Endodermal cell (in vitro differentiated cells): ENCODE measurements at regions not wholly inside any gene's neighbourhood (a gene's known extent, or its start where the extent isn't known, plus 50 kb on each side); places are given as distances from the start of the nearest gene placed in this dataset.

Experiments
- DNase-seq: peaks from one replicate; pipeline ENCODE4 v3.0.0-alpha.2; 2017
- H3K27ac ChIP-seq: 2 replicates; pipeline ENCODE4 v1.5.1; 2013; ENCODE audit warnings: mild to moderate bottlenecking, low read depth, low read length, moderate library complexity
- H3K27me3 ChIP-seq: 2 replicates; pipeline ENCODE4 v1.6.1; 2013; ENCODE audit warnings: mild to moderate bottlenecking, low read length, moderate library complexity; ENCODE audit not compliant: insufficient read depth, control insufficient read depth, poor library complexity, severe bottlenecking
- H3K36me3 ChIP-seq: 2 replicates; pipeline ENCODE4 v1.7.0; 2013; ENCODE audit warnings: mild to moderate bottlenecking, low read length, moderate library complexity; ENCODE audit not compliant: control insufficient read depth, insufficient read depth
- H3K4me1 ChIP-seq: one replicate; pipeline ENCODE4 v1.7.0; 2013; ENCODE audit warnings: low read length; ENCODE audit not compliant: control insufficient read depth, insufficient read depth
- H3K4me3 ChIP-seq: 2 replicates; pipeline ENCODE4 v1.5.1; 2013; ENCODE audit warnings: mild to moderate bottlenecking, low read length, moderate library complexity
- H3K9ac ChIP-seq: 2 replicates; pipeline ENCODE4 v1.6.1; 2013; ENCODE audit warnings: mild to moderate bottlenecking, low read length, moderate library complexity; ENCODE audit not compliant: poor library complexity, severe bottlenecking; ENCODE audit errors: extremely low read depth
- H3K9me3 ChIP-seq: 2 replicates; pipeline ENCODE4 v1.6.1; 2013; ENCODE audit warnings: mild to moderate bottlenecking, low read length, moderate library complexity; ENCODE audit not compliant: control insufficient read depth
- H3K27ac Mint-ChIP-seq: 2 replicates; pipeline ENCODE4 v1.8.0; 2020; ENCODE audit warnings: mixed read lengths
- H3K27me3 Mint-ChIP-seq: 2 replicates; pipeline ENCODE4 v1.8.0; 2021; ENCODE audit warnings: mild to moderate bottlenecking, mixed read lengths; ENCODE audit not compliant: insufficient read depth
- H3K36me3 Mint-ChIP-seq: 2 replicates; pipeline ENCODE4 v1.8.0; 2020; ENCODE audit warnings: low read depth, mixed read lengths
- H3K4me1 Mint-ChIP-seq: 2 replicates; pipeline ENCODE4 v1.8.0; 2020; ENCODE audit warnings: mixed read lengths
- H3K4me3 Mint-ChIP-seq: 2 replicates; pipeline ENCODE4 v1.8.0; 2020; ENCODE audit warnings: mild to moderate bottlenecking, moderate library complexity, mixed read lengths
- H3K9me3 Mint-ChIP-seq: 2 replicates; pipeline ENCODE4 v1.8.0; 2020; ENCODE audit warnings: mild to moderate bottlenecking, mixed read lengths
- CTCF ChIP-seq: fragments of 200-600 bp; sonication (generic); conservative IDR thresholded peaks from 2 replicates; pipeline ENCODE4 v1.5.0; 2021; ENCODE audit warnings: antibody characterized with exemption, mild to moderate bottlenecking
- WGBS, 2 experiments: methylation state at CpG; one replicate each; pipeline versions ENCODE4 v1.1.5 to v1.1.7; 2013; ENCODE audit warnings: missing lambda C conversion rate in 2 of 2, mixed read lengths in 1 of 2; ENCODE audit not compliant: insufficient coverage in 1 of 2, insufficient read length in 1 of 2; 5-methylcytosine and 5-hydroxymethylcytosine counted together

DNA sequence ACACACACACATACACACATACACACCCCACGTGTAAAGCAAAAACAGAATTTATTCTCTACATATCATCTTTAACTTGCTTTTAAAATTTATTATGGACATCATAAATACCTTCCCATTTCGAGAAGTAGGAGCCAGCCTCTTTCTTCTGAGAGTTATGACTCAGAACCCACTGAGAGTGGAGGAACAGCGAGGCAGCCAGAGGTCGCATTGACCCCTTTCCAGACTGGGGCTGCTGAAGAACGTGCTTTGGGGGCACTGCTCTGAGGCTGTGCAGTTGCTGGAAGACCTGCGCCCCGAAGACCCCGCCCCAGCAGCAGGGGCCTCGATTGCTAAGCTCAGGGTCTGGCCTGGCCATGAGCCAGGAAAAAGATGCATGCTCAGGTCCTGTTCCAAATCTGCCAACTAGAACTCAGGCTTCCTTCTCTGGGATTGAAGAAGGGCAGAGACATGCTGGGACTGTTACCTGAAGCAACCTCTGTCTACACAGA is 133.8 kb upstream of the TWIST2 start:
- H3K27ac Mint-ChIP-seq: no peak overlapping the region
- no peak for TF ChIP-seq CTCF

GRCh38 chr2:238716171-238716570 is 131.7 kb upstream of the TWIST2 start:
- no peaks in the 10 kb centered on the region for H3K9me3 Mint-ChIP-seq
- H3K36me3 Mint-ChIP-seq: no peaks in the 10 kb centered on the region
- no peak overlapping the region for H3K4me3 Mint-ChIP-seq
- Histone ChIP-seq H3K9me3 (no peaks in the 10 kb centered on the region), H3K27ac (no peak overlapping the region), H3K4me3 (no peak overlapping the region), H3K9ac (no peak overlapping the region), H3K27me3 (peaks cover 4% of the 10 kb centered on the region), H3K4me1 (no peaks in the 10 kb centered on the region), H3K36me3 (no peaks in the 10 kb centered on the region)
- DNase-seq: no peak
- 95 to 98% methylated on average over 12 of the region's 12 CpGs for WGBS, 2 experiments
- TF ChIP-seq CTCF: no peak
- H3K27ac Mint-ChIP-seq: no peak overlapping the region
- peaks cover 15% of the 10 kb centered on the region for H3K27me3 Mint-ChIP-seq
- peaks cover 4% of the 10 kb centered on the region for H3K4me1 Mint-ChIP-seq

More for the DNA sequence above, 133.8 kb upstream of the TWIST2 start:
- no peaks in the 10 kb centered on the region for H3K36me3 ChIP-seq
- H3K9me3 ChIP-seq: no peaks in the 10 kb centered on the region
- no peak overlapping the region for H3K4me3 ChIP-seq
- no peak overlapping the region for H3K9ac ChIP-seq
- Mint-ChIP-seq H3K27me3 (peaks cover 10% of the 10 kb centered on the region), H3K9me3 (no peaks in the 10 kb centered on the region), H3K36me3 (no peaks in the 10 kb centered on the region), H3K4me3 (no peak overlapping the region), H3K4me1 (peaks cover 4% of the 10 kb centered on the region)
- no peak for DNase-seq
- H3K27me3 ChIP-seq: peaks cover 3% of the 10 kb centered on the region
- H3K4me1 ChIP-seq: no peaks in the 10 kb centered on the region
- 91 to 98% methylated on average over 6 to 9 of the region's 9 CpGs for WGBS, 2 experiments
- H3K27ac ChIP-seq: no peak overlapping the region

- no peak for TF ChIP-seq CTCF
- H3K27ac Mint-ChIP-seq: no peak overlapping the region
- H3K9me3 ChIP-seq: no peaks in the 10 kb centered on the region
- H3K27me3 Mint-ChIP-seq: peaks cover 16% of the 10 kb centered on the region
- no peak overlapping the region for H3K9ac ChIP-seq
- no peaks in the 10 kb centered on the region for H3K4me1 ChIP-seq
- H3K9me3 Mint-ChIP-seq: no peaks in the 10 kb centered on the region
- no peaks in the 10 kb centered on the region for H3K36me3 Mint-ChIP-seq
- WGBS, 2 experiments: 76 to 78% methylated on average over 11 to 17 of the region's 17 CpGs
- peaks cover 4% of the 10 kb centered on the region for H3K4me1 Mint-ChIP-seq
- peak; percentile 58 for DNase-seq
- peaks cover 4% of the 10 kb centered on the region for H3K27me3 ChIP-seq
- H3K27ac ChIP-seq: no peak overlapping the region
- H3K36me3 ChIP-seq: no peaks in the 10 kb centered on the region
- no peak overlapping the region for H3K4me3 Mint-ChIP-seq
- no peak overlapping the region for H3K4me3 ChIP-seq
These were observed 131.3 kb upstream of the TWIST2 start for GRCh38 chr2:238716585-238716984.
